HL-60 (cell line): ENCODE measurements at regions not wholly inside any gene's neighbourhood (a gene's known extent, or its start where the extent isn't known, plus 50 kb on each side); places are given as distances from the start of the nearest gene placed in this dataset.

Experiments used
- GABPA ChIP-seq: IDR thresholded peaks from 2 replicates; pipeline ENCODE4 v1.6.1; 2012; ENCODE audit warnings: low read depth
- POLR2AphosphoS5 ChIP-seq: IDR thresholded peaks from 2 replicates; pipeline ENCODE4 v1.6.1; 2012; ENCODE audit warnings: low read depth
- SPI1 ChIP-seq: IDR thresholded peaks from 2 replicates; pipeline ENCODE4 v1.6.1; 2012; ENCODE audit warnings: low read depth, mild to moderate bottlenecking, borderline replicate concordance
- TF ChIP-seq, protein P1 (sequence below): IDR thresholded peaks from one replicate; pipeline ENCODE4 v1.5.1; 2011; ENCODE audit warnings: low read length, control low read depth, inconsistent platforms; ENCODE audit not compliant: insufficient read depth
- TF ChIP-seq, protein P2 (sequence below): IDR thresholded peaks from 2 replicates; pipeline ENCODE4 v1.6.1; 2012; ENCODE audit warnings: low read depth; ENCODE audit not compliant: insufficient replicate concordance

DNA sequence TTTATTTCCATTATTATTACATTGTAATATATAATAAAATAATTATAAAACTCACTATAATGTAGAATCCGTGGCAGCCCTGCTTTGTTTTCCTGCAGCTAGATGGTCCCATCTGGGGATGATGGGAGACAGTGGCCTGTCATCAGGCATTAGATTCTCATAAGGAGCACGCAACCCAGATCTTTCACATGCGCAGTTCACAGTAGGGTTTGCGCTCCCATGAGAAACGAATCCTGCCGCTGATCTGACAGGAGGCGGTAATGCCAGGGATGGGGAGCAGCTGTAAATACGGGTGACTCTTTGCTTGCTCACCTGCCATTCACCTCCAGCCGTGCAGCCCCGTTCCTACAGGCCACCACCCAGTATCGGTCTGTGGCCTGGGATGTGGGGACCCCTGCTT is 1879.3 kb upstream of the WWC1 start:
- TF ChIP-seq, protein P1, sequence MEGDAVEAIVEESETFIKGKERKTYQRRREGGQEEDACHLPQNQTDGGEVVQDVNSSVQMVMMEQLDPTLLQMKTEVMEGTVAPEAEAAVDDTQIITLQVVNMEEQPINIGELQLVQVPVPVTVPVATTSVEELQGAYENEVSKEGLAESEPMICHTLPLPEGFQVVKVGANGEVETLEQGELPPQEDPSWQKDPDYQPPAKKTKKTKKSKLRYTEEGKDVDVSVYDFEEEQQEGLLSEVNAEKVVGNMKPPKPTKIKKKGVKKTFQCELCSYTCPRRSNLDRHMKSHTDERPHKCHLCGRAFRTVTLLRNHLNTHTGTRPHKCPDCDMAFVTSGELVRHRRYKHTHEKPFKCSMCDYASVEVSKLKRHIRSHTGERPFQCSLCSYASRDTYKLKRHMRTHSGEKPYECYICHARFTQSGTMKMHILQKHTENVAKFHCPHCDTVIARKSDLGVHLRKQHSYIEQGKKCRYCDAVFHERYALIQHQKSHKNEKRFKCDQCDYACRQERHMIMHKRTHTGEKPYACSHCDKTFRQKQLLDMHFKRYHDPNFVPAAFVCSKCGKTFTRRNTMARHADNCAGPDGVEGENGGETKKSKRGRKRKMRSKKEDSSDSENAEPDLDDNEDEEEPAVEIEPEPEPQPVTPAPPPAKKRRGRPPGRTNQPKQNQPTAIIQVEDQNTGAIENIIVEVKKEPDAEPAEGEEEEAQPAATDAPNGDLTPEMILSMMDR = no peak
- TF ChIP-seq POLR2AphosphoS5 (no peak), GABPA (no peak), SPI1 (no peak)
- TF ChIP-seq, protein P2, sequence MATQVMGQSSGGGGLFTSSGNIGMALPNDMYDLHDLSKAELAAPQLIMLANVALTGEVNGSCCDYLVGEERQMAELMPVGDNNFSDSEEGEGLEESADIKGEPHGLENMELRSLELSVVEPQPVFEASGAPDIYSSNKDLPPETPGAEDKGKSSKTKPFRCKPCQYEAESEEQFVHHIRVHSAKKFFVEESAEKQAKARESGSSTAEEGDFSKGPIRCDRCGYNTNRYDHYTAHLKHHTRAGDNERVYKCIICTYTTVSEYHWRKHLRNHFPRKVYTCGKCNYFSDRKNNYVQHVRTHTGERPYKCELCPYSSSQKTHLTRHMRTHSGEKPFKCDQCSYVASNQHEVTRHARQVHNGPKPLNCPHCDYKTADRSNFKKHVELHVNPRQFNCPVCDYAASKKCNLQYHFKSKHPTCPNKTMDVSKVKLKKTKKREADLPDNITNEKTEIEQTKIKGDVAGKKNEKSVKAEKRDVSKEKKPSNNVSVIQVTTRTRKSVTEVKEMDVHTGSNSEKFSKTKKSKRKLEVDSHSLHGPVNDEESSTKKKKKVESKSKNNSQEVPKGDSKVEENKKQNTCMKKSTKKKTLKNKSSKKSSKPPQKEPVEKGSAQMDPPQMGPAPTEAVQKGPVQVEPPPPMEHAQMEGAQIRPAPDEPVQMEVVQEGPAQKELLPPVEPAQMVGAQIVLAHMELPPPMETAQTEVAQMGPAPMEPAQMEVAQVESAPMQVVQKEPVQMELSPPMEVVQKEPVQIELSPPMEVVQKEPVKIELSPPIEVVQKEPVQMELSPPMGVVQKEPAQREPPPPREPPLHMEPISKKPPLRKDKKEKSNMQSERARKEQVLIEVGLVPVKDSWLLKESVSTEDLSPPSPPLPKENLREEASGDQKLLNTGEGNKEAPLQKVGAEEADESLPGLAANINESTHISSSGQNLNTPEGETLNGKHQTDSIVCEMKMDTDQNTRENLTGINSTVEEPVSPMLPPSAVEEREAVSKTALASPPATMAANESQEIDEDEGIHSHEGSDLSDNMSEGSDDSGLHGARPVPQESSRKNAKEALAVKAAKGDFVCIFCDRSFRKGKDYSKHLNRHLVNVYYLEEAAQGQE = no peak
